Smooth muscle cell (in vitro differentiated cells): ENCODE measurements at regions not wholly inside any gene's neighbourhood (a gene's known extent, or its start where the extent isn't known, plus 50 kb on each side); places are given as distances from the start of the nearest gene placed in this dataset.

Experiments used
- DNase-seq: peaks from one replicate; lab custom pipeline; 2025; ENCODE audit not compliant: unreplicated experiment; lab: John Stamatoyannopoulos, UW
- H2AFZ ChIP-seq: fragments of 200-600 bp; sonication (generic); 2 replicates; pipeline ENCODE4 v1.6.0; 2016; ENCODE audit warnings: antibody characterized with exemption, low read depth, mild to moderate bottlenecking
- H3F3A ChIP-seq: fragments of 200-600 bp; sonication (generic); 2 replicates; pipeline ENCODE4 v1.6.0; 2017; ENCODE audit warnings: antibody characterized with exemption, low read depth
- H3K27ac ChIP-seq: fragments of 200-600 bp; sonication (generic); 2 replicates; pipeline ENCODE4 v1.5.1; 2016; ENCODE audit warnings: low read depth, mild to moderate bottlenecking
- H3K27me3 ChIP-seq: fragments of 200-600 bp; sonication (generic); 2 replicates; pipeline ENCODE4 v1.6.1; 2016; ENCODE audit warnings: low read depth, mild to moderate bottlenecking
- H3K36me3 ChIP-seq: fragments of 200-600 bp; sonication (generic); 2 replicates; pipeline ENCODE4 v1.5.1; 2016; ENCODE audit warnings: low read depth
- H3K4me1 ChIP-seq: fragments of 200-600 bp; sonication (generic); 2 replicates; pipeline ENCODE4 v1.5.1; 2016; ENCODE audit warnings: low read depth
- H3K4me2 ChIP-seq: fragments of 200-600 bp; sonication (generic); 2 replicates; pipeline ENCODE4 v1.6.0; 2016; ENCODE audit warnings: mild to moderate bottlenecking
- H3K4me3 ChIP-seq: fragments of 200-600 bp; sonication (generic); 2 replicates; pipeline ENCODE4 v1.5.1; 2016; ENCODE audit warnings: mild to moderate bottlenecking
- H3K79me2 ChIP-seq: fragments of 200-600 bp; sonication (generic); 2 replicates; pipeline ENCODE4 v1.6.0; 2016; ENCODE audit warnings: low read depth, mild to moderate bottlenecking
- H3K9ac ChIP-seq: fragments of 200-600 bp; sonication (generic); 2 replicates; pipeline ENCODE4 v1.6.0; 2016; ENCODE audit warnings: low read depth
- H3K9me3 ChIP-seq: fragments of 200-600 bp; sonication (generic); replicated peaks from 2 replicates; pipeline ENCODE4 v1.5.1; 2016; ENCODE audit warnings: low read depth
- H4K20me1 ChIP-seq: fragments of 200-600 bp; sonication (generic); 2 replicates; pipeline ENCODE4 v1.6.0; 2016; ENCODE audit warnings: low read depth
- CTCF ChIP-seq: fragments of 200-600 bp; sonication (generic); IDR thresholded peaks from 2 replicates; pipeline ENCODE4 v1.5.1; 2017; ENCODE audit warnings: borderline replicate concordance, mild to moderate bottlenecking, antibody characterized with exemption; ENCODE audit not compliant: insufficient read depth, poor library complexity, severe bottlenecking
- WGBS: methylation state at CpG from one replicate; pipeline ENCODE4 v1.1.7; 2016; ENCODE audit warnings: low lambda C conversion rate; 5-methylcytosine and 5-hydroxymethylcytosine counted together

GRCh38 chr11:80320765-80321164, 879.9 kb upstream of the TENM4 start:
- no peaks in the 10 kb centered on the region for H3F3A ChIP-seq
- H3K4me2 ChIP-seq = no peak overlapping the region
- H3K9me3 ChIP-seq = no peaks in the 10 kb centered on the region
- TF ChIP-seq CTCF = peak; percentile 7
- no peaks in the 10 kb centered on the region for H3K4me1 ChIP-seq
- H4K20me1 ChIP-seq = no peaks in the 10 kb centered on the region
- no peak overlapping the region for H3K27ac ChIP-seq
- 83% methylated on average over 4 of the region's 4 CpGs for WGBS
- H2AFZ ChIP-seq = no peak overlapping the region
- H3K9ac ChIP-seq = no peak overlapping the region
- no peaks in the 10 kb centered on the region for H3K36me3 ChIP-seq
- H3K79me2 ChIP-seq = no peaks in the 10 kb centered on the region
- H3K4me3 ChIP-seq = no peak overlapping the region
- H3K27me3 ChIP-seq = no peaks in the 10 kb centered on the region
- DNase-seq = no peak

GRCh38 chr11:80320226-80320625, 879.4 kb upstream of the TENM4 start:
- H3K79me2 ChIP-seq = no peaks in the 10 kb centered on the region
- no peaks in the 10 kb centered on the region for H3K36me3 ChIP-seq
- no peaks in the 10 kb centered on the region for H3K4me1 ChIP-seq
- no peak for DNase-seq
- no peaks in the 10 kb centered on the region for H3K27me3 ChIP-seq
- no peaks in the 10 kb centered on the region for H3K9me3 ChIP-seq
- no peak overlapping the region for H2AFZ ChIP-seq
- H3F3A ChIP-seq = no peaks in the 10 kb centered on the region
- no peak overlapping the region for H3K9ac ChIP-seq
- H3K27ac ChIP-seq = no peak overlapping the region
- H4K20me1 ChIP-seq = no peaks in the 10 kb centered on the region
- no peak for TF ChIP-seq CTCF
- H3K4me3 ChIP-seq = no peak overlapping the region
- 72% methylated on average over 1 of the region's 1 CpG for WGBS
- no peak overlapping the region for H3K4me2 ChIP-seq

GRCh38 chr11:80317612-80318011, 876.8 kb upstream of the TENM4 start:
- DNase-seq = no peak
- no peaks in the 10 kb centered on the region for H3K36me3 ChIP-seq
- H3K9ac ChIP-seq = no peak overlapping the region
- H3K27me3 ChIP-seq = no peaks in the 10 kb centered on the region
- H3K27ac ChIP-seq = no peak overlapping the region
- H3K79me2 ChIP-seq = no peaks in the 10 kb centered on the region
- no peak overlapping the region for H2AFZ ChIP-seq
- H3K4me1 ChIP-seq = no peaks in the 10 kb centered on the region
- H3K4me2 ChIP-seq = no peak overlapping the region
- H3F3A ChIP-seq = no peaks in the 10 kb centered on the region
- H4K20me1 ChIP-seq = no peaks in the 10 kb centered on the region
- H3K4me3 ChIP-seq = no peak overlapping the region
- TF ChIP-seq CTCF = no peak
- WGBS = 95% methylated on average over 1 of the region's 1 CpG
- no peaks in the 10 kb centered on the region for H3K9me3 ChIP-seq

GRCh38 chr11:80315200-80315599, 874.4 kb upstream of the TENM4 start:
- no peak for TF ChIP-seq CTCF
- H3K79me2 ChIP-seq = no peaks in the 10 kb centered on the region
- H3K4me1 ChIP-seq = no peaks in the 10 kb centered on the region
- H3K27me3 ChIP-seq = no peaks in the 10 kb centered on the region
- H3K4me2 ChIP-seq = no peak overlapping the region
- no peaks in the 10 kb centered on the region for H3F3A ChIP-seq
- no peak overlapping the region for H3K27ac ChIP-seq
- DNase-seq = no peak
- no peak overlapping the region for H3K4me3 ChIP-seq
- H3K9ac ChIP-seq = no peak overlapping the region
- H3K9me3 ChIP-seq = no peaks in the 10 kb centered on the region
- H2AFZ ChIP-seq = no peak overlapping the region
- 56% methylated on average over 2 of the region's 2 CpGs for WGBS
- H4K20me1 ChIP-seq = no peaks in the 10 kb centered on the region
- no peaks in the 10 kb centered on the region for H3K36me3 ChIP-seq
